ENCODE measurements at regions not wholly inside any gene's neighbourhood (a gene's known extent, or its start where the extent isn't known, plus 50 kb on each side); places are given as distances from the start of the nearest gene placed in this dataset.

- H3K9me3 ChIP-seq = no peaks in the 10 kb centered on the region
- 69 to 81% methylated on average over 2 of the region's 2 CpGs for WGBS, 2 donors
- H3K27me3 ChIP-seq = no peaks in the 10 kb centered on the region
- H3K27ac ChIP-seq = no peak overlapping the region
- intact Hi-C loops (cut with DNase I) = no loop called here
- H3K4me3 ChIP-seq = no peak overlapping the region
- H3K36me3 ChIP-seq = no peaks in the 10 kb centered on the region
- H3K4me1 ChIP-seq = no peaks in the 10 kb centered on the region
- FAIRE-seq (no peak), ATAC-seq (no peak), DNase-seq (no peak)
- TF ChIP-seq, protein P1, sequence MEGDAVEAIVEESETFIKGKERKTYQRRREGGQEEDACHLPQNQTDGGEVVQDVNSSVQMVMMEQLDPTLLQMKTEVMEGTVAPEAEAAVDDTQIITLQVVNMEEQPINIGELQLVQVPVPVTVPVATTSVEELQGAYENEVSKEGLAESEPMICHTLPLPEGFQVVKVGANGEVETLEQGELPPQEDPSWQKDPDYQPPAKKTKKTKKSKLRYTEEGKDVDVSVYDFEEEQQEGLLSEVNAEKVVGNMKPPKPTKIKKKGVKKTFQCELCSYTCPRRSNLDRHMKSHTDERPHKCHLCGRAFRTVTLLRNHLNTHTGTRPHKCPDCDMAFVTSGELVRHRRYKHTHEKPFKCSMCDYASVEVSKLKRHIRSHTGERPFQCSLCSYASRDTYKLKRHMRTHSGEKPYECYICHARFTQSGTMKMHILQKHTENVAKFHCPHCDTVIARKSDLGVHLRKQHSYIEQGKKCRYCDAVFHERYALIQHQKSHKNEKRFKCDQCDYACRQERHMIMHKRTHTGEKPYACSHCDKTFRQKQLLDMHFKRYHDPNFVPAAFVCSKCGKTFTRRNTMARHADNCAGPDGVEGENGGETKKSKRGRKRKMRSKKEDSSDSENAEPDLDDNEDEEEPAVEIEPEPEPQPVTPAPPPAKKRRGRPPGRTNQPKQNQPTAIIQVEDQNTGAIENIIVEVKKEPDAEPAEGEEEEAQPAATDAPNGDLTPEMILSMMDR (IDR thresholded peaks at IDR 0.05) = no peak
Observed at GRCh38 chr21:22044431-22044830, 1046.2 kb downstream of the NCAM2 start.

GRCh38 chr21:22046576-22046975 lies 1048.4 kb downstream of the NCAM2 start:
- intact Hi-C loops (cut with DNase I) = no loop called here
- no peak for ATAC-seq
- no peak for DNase-seq
- FAIRE-seq = no peak
- no peaks in the 10 kb centered on the region for H3K36me3 ChIP-seq
- no peak overlapping the region for H3K4me3 ChIP-seq
- H3K27me3 ChIP-seq = no peaks in the 10 kb centered on the region
- TF ChIP-seq, protein P1 (IDR thresholded peaks at IDR 0.05) = no peak
- H3K9me3 ChIP-seq = no peaks in the 10 kb centered on the region
- no peak overlapping the region for H3K27ac ChIP-seq
- H3K4me1 ChIP-seq = no peaks in the 10 kb centered on the region

DNA sequence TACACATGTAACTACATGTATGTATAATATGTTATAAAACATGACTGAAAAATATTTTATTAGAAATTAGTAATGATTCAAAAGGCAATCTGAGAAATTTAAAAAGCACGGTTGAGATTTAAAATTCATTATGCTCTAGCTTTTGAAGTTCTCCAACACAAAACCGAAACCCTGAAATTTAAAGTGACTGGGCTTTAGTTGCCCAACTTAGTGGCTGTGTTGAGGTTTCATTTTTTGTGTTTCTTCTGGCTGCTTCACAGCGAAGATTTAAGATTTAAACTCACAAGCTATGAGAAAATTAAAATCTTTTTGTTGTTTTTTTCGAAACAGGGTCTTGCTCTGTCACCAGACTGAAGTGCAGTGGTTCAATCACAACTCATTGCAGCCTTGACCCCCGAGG lies 1058.7 kb downstream of the NCAM2 start:
- no peak for FAIRE-seq
- Histone ChIP-seq H3K4me1 (peaks cover 0 to 3% (median 0%) of the 10 kb centered on the region in 3 donors), H3K27me3 (no peaks in the 10 kb centered on the region), H3K27ac (no peak overlapping the region), H3K36me3 (no peaks in the 10 kb centered on the region), H3K9me3 (no peaks in the 10 kb centered on the region), H3K4me3 (no peak overlapping the region)
- 67 to 78% methylated on average over 5 of the region's 5 CpGs for WGBS, 2 donors
- DNase-seq = no peak
- intact Hi-C loops (cut with DNase I) = no loop called here
- TF ChIP-seq, protein P1 (IDR thresholded peaks at IDR 0.05) = no peak
- no peak for ATAC-seq

GRCh38 chr21:22062472-22063139 lies 1064.4 kb downstream of the NCAM2 start:
- ATAC-seq (peak; percentile 85 to 94 (median 89)), DNase-seq (peak in 2 of 6 donors; percentile 18 to 44), FAIRE-seq (peak; percentile 88)
- intact Hi-C loops (cut with DNase I) = no loop called here
- peaks cover 0 to 10% (median 7%) of the 10 kb centered on the region in 3 donors for H3K4me1 ChIP-seq
- H3K4me3 ChIP-seq = peak overlapping the region in 1 of 4 donors; percentile 2
- TF ChIP-seq, protein P1 (IDR thresholded peaks at IDR 0.05) = no peak
- no peaks in the 10 kb centered on the region for H3K9me3 ChIP-seq
- H3K36me3 ChIP-seq = no peaks in the 10 kb centered on the region
- H3K27me3 ChIP-seq = no peaks in the 10 kb centered on the region
- H3K27ac ChIP-seq = peak overlapping the region in 2 of 4 donors; percentile 29 to 70

DNA sequence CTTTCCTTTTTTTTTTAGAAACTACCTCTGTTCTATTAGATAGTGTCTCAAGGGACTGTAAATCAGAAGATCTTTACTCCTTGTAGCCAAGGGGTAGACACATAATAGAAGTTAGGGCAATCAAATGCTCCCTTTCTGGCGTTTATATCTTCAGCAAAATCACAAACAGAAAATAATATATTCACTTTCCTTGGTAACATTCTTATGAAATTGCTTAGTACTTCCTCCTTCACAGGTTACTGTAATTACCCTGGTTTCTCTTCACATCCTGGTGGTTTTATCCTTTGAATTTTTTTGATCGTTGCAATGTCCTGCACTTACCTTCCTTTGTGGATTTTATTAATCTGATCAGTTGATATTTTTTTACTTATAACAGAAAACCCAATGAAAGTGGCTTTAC lies 1064.9 kb downstream of the NCAM2 start:
- no peak for DNase-seq
- no peaks in the 10 kb centered on the region for H3K27me3 ChIP-seq
- no peak for FAIRE-seq
- peak overlapping the region in 2 of 4 donors; percentile 29 to 70 for H3K27ac ChIP-seq
- TF ChIP-seq, protein P1 (IDR thresholded peaks at IDR 0.05) = no peak
- H3K9me3 ChIP-seq = no peaks in the 10 kb centered on the region
- peak; percentile 18 to 52 (median 44) for ATAC-seq
- WGBS, 2 donors = 37 to 40% methylated on average over 2 of the region's 2 CpGs
- H3K36me3 ChIP-seq = no peaks in the 10 kb centered on the region
- peaks cover 0 to 10% (median 7%) of the 10 kb centered on the region in 3 donors for H3K4me1 ChIP-seq
- intact Hi-C loops (cut with DNase I) = no loop called here
- peak overlapping the region in 1 of 4 donors; percentile 2 for H3K4me3 ChIP-seq
